CD4-positive, alpha-beta T cell treated with Interleukin-1 beta for 1 hour (primary cell): ENCODE measurements at regions not wholly inside any gene's neighbourhood (a gene's known extent, or its start where the extent isn't known, plus 50 kb on each side); places are given as distances from the start of the nearest gene placed in this dataset.
"Not testable (repeated sequence)": the region's sequence is repeated elsewhere in the genome, so short reads cannot be mapped to it uniquely, and the experiment has no call there.

ENCODE experiments used
- DNase-seq, 2 donors: peaks; one replicate each; pipeline ENCODE4 v3.0.0-alpha.2; 2020 to 2022

DNA sequence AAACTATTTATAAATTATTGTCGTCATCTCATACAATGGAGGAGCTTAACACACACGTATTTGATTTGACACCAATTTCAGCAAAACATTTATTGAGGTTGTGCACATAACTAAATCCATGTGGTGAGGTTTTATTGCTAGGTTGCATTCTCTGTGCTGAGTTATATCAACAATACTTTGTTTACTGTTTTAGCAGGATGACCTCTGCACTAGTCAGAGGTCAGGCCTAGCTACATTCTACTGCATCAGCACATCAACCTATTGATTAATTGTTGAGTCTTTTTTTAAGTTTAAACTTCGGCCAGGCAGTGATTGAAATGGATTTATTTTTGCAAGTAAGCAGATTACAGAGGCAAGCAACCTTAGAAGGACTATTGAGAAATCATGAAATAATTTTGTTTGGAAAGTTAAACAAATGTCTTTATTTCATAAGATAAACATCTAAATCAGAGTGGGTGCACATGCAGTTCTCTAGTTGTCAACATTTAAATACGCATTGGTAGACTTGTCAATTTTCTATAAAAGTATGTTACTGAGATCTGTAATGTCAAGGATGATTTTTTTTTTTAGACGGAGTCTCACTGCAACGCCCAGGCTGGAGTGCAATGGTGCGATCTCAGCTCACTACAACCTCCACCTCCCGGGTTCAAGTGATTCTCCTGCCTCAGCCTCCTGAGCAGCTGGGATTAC is 75.2 kb upstream of the CD28 start:
- no peak for DNase-seq

DNA sequence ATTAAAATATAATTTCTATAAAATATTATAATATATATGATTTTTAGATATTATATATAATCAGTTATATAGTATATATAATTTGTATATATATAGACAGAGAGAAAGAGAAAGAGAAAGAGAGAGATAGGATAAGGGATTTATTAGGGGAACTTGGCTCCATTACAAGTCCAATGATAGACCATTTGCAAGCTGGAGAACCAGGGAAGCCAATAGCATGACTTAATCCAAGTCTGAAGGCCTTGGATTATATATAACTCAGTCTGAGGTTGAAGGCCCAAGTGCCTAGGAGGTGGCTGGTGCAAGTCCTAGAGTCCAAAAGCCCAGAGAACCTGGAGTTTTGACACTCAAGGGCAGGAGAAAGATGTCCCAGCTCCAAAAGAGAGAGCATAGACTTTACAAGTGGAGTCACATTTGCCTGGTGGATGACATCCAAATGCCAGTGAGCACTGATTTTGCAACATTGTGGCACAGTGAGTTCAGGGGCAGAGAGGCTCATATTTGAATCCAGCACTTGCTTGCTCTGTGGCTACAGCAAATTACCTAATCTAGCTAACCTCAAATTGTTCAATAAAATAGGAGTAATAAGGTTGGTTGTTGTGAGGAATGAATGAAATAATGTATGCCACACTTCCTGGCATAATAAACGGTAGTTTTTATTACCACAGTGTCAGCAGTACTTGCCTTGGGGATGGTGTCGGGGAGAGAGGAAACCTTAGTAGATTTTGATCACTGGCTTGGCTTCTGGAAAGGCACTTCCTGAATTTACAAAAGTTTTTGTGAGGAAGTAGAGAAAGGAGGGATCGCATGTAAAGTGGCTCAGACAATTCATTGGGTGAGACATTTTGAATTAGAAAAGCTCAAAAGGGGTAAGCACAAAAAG is 69.6 kb upstream of the CD28 start:
- DNase-seq: no peak

DNA sequence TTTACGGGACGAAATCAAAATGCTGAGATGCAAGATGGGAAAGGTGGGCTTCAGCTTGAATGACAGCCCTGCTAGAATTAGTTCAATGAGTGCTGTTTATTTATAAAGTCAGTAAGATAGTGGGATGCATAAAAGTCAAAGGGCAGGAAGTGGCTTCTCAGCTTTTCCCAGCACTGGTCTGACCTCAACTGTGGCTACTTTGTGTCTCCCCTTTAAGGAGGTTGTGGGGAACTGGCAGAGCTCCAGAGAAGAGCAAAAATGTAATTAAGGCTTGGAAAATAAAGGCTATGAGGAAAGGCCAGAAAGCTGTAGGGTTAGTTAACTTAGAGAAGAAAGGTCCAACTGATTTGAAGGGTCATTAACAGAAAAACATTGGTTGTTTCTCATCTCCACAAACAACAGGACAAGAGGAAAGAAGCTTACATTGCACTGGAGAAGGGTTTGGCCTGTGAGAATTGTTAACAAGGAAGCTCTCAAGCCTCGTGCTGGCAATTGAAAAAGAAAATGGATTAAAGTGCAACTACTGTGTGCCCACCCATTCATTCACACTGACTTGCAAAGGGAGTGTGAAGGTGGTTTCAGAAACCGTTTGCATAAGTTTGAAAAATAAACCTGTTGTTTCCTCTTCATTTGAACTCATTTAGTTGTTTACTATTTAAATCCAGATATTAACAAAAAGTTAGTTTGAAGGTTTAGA is 68.8 kb upstream of the CD28 start:
- DNase-seq: no peak

DNA sequence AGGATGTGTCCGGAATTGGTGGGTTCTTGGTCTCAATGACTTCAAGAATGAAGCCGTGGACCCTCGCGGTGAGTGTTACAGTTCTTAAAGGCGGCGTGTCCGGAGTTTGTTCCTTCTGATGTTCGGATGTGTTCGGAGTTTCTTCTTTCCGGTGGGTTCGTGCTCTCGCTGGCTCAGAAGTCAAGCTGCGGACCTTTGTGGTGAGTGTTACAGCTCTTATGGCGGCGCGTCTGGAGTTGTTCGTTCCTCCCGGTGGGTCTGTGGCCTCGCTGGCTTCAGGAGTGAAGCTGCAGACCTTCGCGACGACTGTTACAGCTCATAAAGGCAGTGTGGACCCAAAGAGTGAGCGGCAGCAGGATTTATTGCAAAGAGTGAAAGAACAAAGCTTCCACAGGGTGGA is 64.6 kb upstream of the CD28 start:
- not testable (repeated sequence) for DNase-seq

DNA sequence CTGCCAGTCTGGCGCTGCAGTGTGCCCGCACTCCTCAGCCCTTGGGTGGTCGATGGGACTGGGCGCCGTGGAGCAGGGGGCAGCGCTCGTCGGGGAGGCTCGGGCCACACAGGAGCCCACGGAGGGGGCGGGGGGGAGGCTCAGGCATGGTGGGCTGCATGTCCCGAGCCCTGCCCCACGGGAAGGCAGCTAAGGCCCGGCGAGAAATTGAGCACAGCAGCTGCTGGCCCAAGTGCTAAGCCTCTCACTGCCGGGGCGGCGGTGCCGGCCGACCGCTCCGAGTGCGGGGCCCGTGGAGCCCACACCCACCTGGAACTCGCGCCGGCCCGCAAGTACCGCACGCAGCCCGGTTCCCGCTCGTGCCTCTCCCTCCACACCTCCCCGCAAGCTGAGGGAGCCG is 63.6 kb upstream of the CD28 start:
- not testable (repeated sequence) for DNase-seq

DNA sequence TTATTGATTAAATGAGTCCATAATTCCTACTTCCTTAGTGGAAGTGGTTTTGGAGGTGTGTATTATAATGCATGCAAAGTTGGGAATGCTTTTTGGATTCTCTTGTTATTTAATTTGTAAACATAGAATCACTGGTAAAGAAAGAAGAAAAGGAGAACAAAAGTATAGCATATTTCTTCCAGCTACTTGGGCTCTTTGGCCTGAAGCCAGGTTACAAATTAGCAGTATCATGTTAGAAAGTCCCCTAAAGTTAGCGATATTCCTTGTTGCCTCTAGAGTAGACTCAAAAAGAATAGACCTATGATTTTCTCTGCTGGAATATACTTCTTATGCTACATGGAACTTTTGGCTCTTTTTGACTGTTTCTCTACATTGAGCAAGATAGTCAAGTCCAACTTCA is 60.6 kb upstream of the CD28 start:
- no peak for DNase-seq

DNA sequence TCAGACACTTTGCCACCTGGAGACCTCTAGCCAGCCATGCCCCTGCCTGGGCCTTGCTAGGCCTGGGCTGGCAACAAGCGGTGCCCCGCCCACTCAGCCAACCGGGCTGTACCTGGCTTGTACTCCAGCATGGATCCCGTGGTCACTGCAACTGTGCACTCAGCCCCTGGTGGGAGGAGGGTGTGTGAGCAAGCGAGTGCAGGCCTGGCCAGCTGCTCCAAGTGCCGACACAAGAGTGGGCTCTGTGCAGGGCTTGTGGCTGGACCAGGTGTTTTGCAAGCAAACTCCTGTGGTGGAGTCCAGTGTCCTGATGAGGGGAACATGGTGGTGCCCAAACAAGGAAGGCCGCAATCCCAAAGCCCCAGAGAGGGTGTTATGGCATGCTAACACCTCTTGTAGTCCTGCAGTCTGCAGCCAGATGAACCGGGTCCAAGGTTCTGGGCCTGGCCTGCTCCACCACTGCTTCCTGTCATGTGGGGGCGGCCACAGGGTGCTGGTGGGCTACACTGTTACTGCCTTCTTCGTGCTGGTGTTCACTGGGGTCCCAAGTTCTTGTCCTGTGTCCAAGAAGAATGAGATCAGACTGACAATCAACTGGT is 60.1 kb upstream of the CD28 start:
- no peak for DNase-seq

DNA sequence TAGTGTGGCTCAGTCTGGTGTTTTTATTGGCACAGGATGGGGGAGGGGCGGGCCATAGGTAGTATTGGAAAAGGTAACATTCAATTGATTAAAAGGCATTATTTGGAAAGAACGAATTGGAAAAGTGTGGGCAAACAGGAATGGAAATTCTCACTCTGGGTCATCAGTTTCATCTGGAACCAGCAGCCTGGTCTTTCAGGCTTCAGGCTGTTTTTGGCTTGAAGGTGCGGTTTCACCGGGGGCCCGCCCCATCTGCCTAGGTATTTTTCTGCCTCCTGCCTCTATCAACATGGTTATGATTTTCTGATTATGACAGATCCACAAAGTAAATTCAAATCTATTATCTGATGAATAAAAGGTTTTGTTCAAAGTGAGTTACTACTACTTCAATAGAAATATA is 59.5 kb upstream of the CD28 start:
- DNase-seq: no peak

DNA sequence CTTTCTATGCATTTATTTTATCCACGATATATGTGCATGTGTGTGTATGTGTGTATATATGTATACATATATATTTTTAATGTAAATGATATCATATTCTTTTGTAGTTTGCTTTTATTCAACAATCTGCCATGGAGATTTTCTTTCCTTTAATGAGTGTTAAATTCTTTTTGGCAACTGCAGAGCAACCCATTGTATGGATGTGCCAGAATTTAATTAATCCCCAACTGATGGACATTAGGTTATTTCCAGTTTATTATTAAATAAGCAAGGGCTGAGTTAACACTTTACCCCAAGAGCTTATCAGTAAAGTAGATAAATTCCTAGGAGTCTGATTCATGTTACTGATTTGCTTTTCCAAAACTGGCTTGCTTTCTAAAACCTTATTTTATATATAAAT is 58.9 kb upstream of the CD28 start:
- DNase-seq: no peak

DNA sequence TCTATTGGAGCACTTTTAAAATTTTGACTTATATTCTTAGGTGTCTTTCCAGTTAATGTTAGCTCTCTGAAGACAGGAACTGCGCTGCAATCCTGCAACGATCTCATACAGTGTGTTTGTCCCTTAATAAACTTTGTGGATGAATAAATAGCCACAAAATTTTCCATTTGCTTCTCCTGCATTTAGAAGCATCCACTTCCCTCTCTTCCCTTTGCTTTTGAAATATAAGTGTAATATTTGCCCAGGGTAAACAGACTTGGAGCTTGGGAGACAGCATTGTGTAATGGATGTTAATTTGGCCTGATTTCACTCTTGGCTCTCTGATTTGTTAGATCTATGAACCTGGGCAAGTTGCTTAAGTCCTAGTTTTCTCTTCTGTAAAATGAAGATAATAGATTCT is 58.2 kb upstream of the CD28 start:
- no peak for DNase-seq

DNA sequence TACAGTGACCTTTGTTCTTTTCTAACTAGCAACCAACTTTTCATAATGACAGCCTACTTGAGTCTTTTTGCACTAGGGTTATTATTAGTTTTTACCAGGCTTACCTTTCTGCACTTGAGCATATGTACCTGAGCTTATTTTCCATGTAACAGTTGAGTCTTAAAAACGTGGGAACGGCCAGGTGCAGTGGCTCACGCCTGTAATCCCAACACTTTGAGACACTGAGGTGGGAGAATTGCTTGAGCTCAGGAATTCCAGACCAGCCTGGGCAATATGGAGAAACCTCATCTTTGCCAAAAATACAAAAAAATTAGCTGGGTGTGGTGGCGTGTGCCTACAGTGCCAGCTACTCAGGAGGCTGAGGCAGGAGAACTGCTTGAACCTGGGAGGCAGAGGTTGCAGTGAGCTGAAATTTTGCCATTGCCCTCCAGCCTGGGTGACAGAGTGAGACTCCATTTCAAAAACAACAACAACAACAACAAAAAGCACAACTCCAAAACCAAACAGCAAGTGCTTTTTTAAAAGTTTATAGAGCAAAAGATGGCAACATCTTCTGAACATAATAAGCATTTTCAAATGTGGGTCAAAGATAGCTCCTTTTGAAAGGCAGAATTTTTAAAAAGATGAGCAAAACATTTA is 57.1 kb upstream of the CD28 start:
- DNase-seq: no peak

DNA sequence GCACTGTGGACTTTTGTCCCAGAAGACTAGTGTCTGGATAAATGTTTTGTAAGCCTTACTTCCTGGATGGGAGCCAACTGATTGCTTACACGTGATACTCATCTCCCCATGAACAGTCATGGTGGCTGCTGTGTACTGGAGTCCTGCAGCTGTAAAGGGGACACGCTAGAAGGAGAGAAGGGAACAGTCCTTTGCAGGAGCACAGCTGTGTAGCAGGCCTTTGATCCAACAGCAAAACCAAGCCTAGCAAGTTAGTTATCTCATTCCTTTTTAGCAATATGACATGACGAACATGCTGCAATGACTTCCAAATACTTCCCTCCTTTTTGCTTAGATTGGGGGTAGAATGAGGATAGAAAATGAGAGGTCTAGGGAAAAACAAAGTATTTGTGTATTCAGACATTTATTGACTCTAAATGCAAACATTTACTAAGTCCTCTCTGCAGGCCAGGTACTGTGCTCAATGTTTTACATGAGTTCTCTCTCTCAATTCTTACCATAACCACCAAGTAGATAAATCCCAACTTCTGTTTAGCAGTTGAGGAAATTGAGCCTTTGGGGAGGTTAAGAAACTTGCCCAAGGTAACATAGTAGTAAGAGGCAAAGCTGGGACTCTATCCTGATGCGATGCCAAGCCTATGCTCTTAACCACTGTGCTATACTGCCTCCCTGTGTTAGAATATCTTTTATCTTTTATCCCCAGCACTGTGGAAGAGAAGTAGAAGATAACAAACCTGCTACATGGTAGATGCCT is 55.4 kb upstream of the CD28 start:
- peak in 1 of 2 donors; percentile 18 for DNase-seq

DNA sequence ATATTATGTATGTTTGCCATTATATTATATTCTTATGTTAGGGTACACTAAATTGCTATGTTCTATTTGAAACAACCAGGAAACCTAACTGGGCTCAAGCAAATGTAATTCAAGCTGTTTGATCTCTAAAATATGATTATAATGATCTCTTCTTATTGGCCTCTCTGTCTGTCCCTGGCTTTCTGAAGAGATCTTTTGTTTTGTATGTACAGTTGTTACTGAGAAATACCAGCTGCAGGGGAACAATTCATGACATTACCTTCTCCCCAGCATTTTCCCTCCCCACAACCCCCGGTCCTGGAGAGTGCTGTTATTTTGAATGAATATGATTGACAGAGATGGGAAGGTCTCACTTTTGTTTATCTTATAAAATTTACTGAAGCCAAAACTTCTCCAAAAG is 54.8 kb upstream of the CD28 start:
- no peak for DNase-seq

DNA sequence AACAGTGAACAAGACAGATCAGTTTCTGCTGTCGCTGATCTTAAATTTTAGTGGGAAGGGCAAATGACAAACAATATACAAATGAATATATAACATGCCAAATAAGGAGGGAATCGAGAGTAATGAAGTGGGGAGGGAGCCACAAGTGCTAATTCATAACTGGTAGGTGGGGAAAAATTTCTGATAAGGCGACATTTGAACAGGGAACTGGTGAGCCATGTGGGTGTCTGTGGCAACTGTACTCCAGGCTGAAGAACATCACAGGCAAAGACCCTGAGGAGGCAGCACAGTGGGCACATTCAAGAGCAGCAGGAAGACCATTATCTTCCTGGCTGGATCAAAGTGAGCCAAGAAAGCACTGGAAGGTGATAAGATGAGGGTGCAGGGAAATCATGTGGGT is 51.6 kb upstream of the CD28 start:
- DNase-seq: no peak

DNA sequence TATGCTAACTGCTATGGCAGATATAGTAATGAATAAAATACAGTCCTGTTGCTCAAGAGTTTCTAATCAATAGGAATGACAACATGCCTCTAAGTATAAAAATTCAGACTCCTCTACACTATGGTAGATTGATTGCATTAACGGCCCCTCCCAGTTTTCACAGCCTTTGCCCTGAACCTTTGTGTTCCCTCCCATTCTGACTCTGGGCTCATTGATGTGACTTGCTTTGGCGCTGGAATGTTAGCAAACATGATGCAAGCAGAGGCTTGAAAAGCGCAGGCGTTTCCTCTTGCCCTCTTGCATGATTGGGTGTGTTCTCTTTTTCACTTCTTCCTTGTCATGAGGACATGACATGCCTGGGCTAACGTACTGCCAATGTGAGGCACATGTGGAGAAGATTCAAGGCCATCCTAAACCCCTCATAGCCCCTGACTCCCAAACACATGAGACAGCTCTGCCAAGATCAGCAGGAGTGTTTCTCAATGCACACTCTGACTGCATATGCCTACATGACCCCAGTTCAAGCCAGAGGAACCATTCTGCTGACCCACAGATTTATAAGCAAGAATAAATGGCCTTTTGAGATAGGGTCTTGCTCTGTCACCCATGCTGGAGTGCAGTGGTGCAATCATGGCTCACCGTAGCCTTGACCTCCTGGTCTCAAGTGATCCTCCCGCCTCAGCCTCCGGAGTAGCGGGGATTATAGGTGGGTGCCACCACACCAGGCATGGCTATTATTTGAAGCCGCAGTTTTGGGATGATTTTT is 49.7 kb upstream of the CD28 start:
- peak in 1 of 2 donors; percentile 58 for DNase-seq
